ENCODE measurements at regions not wholly inside any gene's neighbourhood (a gene's known extent, or its start where the extent isn't known, plus 50 kb on each side); places are given as distances from the start of the nearest gene placed in this dataset.
"Not testable (repeated sequence)": the region's sequence is repeated elsewhere in the genome, so short reads cannot be mapped to it uniquely, and the experiment has no call there.

DNA sequence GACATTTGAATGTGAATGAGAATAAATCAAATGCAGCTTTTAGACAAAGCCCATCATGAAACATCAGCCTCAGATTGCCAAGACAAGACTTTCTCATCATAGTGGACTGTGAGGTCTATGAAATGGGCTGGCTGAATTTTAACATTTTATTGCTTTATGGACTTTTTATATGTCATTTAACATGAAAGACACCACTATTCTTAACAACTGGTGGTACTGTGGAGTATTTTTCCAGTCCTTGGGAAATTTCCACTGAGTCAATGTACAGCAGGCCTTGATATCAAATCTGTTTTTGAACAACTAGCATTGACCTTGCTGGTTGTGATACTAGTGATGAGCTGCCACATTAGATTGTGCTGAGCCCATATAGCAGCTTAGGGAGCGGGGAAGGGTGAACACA, 326.6 kb upstream of the CITED2 start:
- ChIA-PET POLR2A (interaction anchor here (0.7 kb wide), 1 partner anchor 1315 kb away, joined by 3 read pairs; no protein-coding TSS in a partner anchor), CTCF (interaction anchor here (0.7 kb wide), 1 partner anchor 324 kb away, joined by 3 read pairs; no protein-coding TSS in a partner anchor)
- no peaks in the 10 kb centered on the region for H3K36me3 Mint-ChIP-seq (ENCODE audit: insufficient read depth, unreplicated experiment)
- H3K4me1 Mint-ChIP-seq (ENCODE audit: insufficient read depth, unreplicated experiment) = peaks cover 19% of the 10 kb centered on the region
- no peak overlapping the region for H3K27ac Mint-ChIP-seq (ENCODE audit: low read depth, unreplicated experiment)
- BruUV-seq (replicated peaks) = no TSS peak
- no peaks in the 10 kb centered on the region for H3K9me3 Mint-ChIP-seq (ENCODE audit: unreplicated experiment)
- H3K4me3 Mint-ChIP-seq (ENCODE audit: unreplicated experiment) = no peak overlapping the region
- DNase-seq (ENCODE audit: unreplicated experiment) = no peak
- intact Hi-C loops (cut with micrococcal nuclease) = no loop called here
- TF ChIP-seq, protein P1, sequence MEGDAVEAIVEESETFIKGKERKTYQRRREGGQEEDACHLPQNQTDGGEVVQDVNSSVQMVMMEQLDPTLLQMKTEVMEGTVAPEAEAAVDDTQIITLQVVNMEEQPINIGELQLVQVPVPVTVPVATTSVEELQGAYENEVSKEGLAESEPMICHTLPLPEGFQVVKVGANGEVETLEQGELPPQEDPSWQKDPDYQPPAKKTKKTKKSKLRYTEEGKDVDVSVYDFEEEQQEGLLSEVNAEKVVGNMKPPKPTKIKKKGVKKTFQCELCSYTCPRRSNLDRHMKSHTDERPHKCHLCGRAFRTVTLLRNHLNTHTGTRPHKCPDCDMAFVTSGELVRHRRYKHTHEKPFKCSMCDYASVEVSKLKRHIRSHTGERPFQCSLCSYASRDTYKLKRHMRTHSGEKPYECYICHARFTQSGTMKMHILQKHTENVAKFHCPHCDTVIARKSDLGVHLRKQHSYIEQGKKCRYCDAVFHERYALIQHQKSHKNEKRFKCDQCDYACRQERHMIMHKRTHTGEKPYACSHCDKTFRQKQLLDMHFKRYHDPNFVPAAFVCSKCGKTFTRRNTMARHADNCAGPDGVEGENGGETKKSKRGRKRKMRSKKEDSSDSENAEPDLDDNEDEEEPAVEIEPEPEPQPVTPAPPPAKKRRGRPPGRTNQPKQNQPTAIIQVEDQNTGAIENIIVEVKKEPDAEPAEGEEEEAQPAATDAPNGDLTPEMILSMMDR (IDR thresholded peaks at IDR 0.05; ENCODE audit: unreplicated experiment) = no peak
- no peaks in the 10 kb centered on the region for H3K27me3 Mint-ChIP-seq (ENCODE audit: insufficient read depth, unreplicated experiment)

DNA sequence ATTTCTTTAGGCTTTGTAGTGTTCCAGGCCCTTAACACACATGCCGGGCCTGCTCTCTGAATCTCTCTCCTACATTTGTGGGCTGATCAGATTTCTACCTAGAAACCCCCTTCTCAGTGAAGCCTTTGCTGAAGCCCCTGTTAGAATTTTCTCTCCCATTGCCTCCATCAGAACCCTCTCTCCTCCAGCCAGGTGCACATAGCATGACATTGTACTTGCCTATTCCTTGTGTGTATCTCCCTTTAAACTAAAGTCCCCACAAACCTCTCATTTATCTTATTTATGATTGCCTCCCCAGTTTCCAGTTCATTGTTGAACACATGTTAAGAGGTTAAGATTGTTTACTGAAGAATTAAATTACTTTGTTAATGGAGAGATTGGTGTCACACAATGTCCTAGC, 325.5 kb upstream of the CITED2 start:
- no peak for DNase-seq (ENCODE audit: unreplicated experiment)
- Mint-ChIP-seq H3K27ac (ENCODE audit: low read depth, unreplicated experiment) (peak overlapping the region; percentile 81), H3K4me1 (ENCODE audit: insufficient read depth, unreplicated experiment) (peaks cover 19% of the 10 kb centered on the region), H3K27me3 (ENCODE audit: insufficient read depth, unreplicated experiment) (no peaks in the 10 kb centered on the region), H3K36me3 (ENCODE audit: insufficient read depth, unreplicated experiment) (no peaks in the 10 kb centered on the region), H3K4me3 (ENCODE audit: unreplicated experiment) (no peak overlapping the region), H3K9me3 (ENCODE audit: unreplicated experiment) (no peaks in the 10 kb centered on the region)
- BruUV-seq (replicated peaks) = no TSS peak
- POLR2A ChIA-PET = interaction anchor here (1.2 to 2.6 kb wide), 8 partner anchors 9 to 326 kb away, joined by 3 to 36 read pairs (median 8); partner anchors contain the start of gene CITED2
- TF ChIP-seq, protein P1 (IDR thresholded peaks at IDR 0.05; ENCODE audit: unreplicated experiment) = no peak
- CTCF ChIA-PET = interaction anchor here (0.6 kb wide), 1 partner anchor 315 kb away, joined by 3 read pairs; no protein-coding TSS in a partner anchor
- intact Hi-C loops (cut with micrococcal nuclease) = loop anchor here (2.0 kb wide), 1 partner anchor 323 kb away; no protein-coding TSS in a partner anchor

- peak; percentile 80 for DNase-seq (ENCODE audit: unreplicated experiment)
- TF ChIP-seq, protein P1 (IDR thresholded peaks at IDR 0.05; ENCODE audit: unreplicated experiment) = no peak
- ChIA-PET CTCF (interaction anchor here (0.6 to 0.7 kb wide), 4 partner anchors 62 to 321 kb away, joined by 3 to 4 read pairs (median 3); no protein-coding TSS in a partner anchor), POLR2A (interaction anchor here (0.7 to 2.6 kb wide), 12 partner anchors 8 to 408 kb away, joined by 3 to 36 read pairs (median 5); partner anchors contain the start of gene CITED2)
- intact Hi-C loops (cut with micrococcal nuclease) = loop anchor here (2.0 kb wide), 1 partner anchor 323 kb away; no protein-coding TSS in a partner anchor
- Mint-ChIP-seq H3K36me3 (ENCODE audit: insufficient read depth, unreplicated experiment) (no peaks in the 10 kb centered on the region), H3K27ac (ENCODE audit: low read depth, unreplicated experiment) (peak overlapping the region; percentile 81), H3K4me1 (ENCODE audit: insufficient read depth, unreplicated experiment) (peaks cover 19% of the 10 kb centered on the region), H3K27me3 (ENCODE audit: insufficient read depth, unreplicated experiment) (no peaks in the 10 kb centered on the region), H3K4me3 (ENCODE audit: unreplicated experiment) (peak overlapping the region; percentile 19), H3K9me3 (ENCODE audit: unreplicated experiment) (no peaks in the 10 kb centered on the region)
- BruUV-seq (replicated peaks) = no TSS peak
These were observed 324.9 kb upstream of the CITED2 start for GRCh38 chr6:139699335-139699734.

DNA sequence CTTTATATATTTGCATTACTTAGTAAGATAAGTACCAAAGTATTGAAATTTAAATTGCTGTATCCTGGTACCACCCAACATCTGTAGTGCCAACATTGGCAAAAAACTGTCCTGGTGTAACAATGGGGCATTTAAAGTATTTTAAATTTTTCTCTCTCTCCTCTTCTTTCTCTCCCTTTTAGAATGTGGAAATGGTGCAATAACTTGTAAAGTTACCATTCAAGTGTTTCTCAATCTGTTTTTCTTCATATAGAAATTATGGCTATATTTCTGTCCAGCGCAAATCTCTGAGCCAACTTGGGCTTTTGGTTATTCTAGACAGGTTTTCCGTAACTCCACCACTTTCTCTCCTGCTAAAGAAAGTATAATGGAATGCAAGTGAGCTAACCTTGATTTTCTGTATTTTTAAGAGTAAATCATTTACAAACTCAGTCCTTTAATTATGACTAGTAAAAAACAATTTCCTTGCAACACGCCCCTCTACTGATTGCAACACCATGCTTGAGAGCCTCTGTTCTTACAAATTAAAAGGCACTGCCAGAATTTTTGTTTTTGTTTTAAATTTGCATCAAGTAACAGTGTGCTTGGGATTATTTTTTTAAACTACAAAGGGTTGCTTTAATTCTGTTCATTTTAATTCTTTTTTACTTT, 324.2 kb upstream of the CITED2 start:
- intact Hi-C loops (cut with micrococcal nuclease) = loop anchor here (2.0 kb wide), 1 partner anchor 322 kb away; no protein-coding TSS in a partner anchor
- POLR2A ChIA-PET = interaction anchor here (0.7 to 2.6 kb wide), 14 partner anchors 8 to 407 kb away, joined by 3 to 36 read pairs (median 5); partner anchors contain the start of gene CITED2
- CTCF ChIA-PET = interaction anchor here (0.7 kb wide), 3 partner anchors 63 to 320 kb away, joined by 3 to 4 read pairs (median 3); no protein-coding TSS in a partner anchor
- H3K36me3 Mint-ChIP-seq (ENCODE audit: insufficient read depth, unreplicated experiment) = no peaks in the 10 kb centered on the region
- TF ChIP-seq, protein P1 (IDR thresholded peaks at IDR 0.05; ENCODE audit: unreplicated experiment) = no peak
- no TSS peak for BruUV-seq (replicated peaks)
- H3K4me1 Mint-ChIP-seq (ENCODE audit: insufficient read depth, unreplicated experiment) = peaks cover 19% of the 10 kb centered on the region
- H3K27me3 Mint-ChIP-seq (ENCODE audit: insufficient read depth, unreplicated experiment) = no peaks in the 10 kb centered on the region
- H3K4me3 Mint-ChIP-seq (ENCODE audit: unreplicated experiment) = peak overlapping the region; percentile 24
- no peaks in the 10 kb centered on the region for H3K9me3 Mint-ChIP-seq (ENCODE audit: unreplicated experiment)
- peak; percentile 62 for DNase-seq (ENCODE audit: unreplicated experiment)
- H3K27ac Mint-ChIP-seq (ENCODE audit: low read depth, unreplicated experiment) = peak overlapping the region; percentile 81

- POLR2A ChIA-PET = interaction anchor here (0.7 to 2.6 kb wide), 5 partner anchors 11 to 328 kb away, joined by 3 to 36 read pairs (median 5); partner anchors contain the start of gene CITED2
- peaks cover 25% of the 10 kb centered on the region for H3K4me1 Mint-ChIP-seq (ENCODE audit: insufficient read depth, unreplicated experiment)
- not testable (repeated sequence) for BruUV-seq (replicated peaks); H3K27ac Mint-ChIP-seq (ENCODE audit: low read depth, unreplicated experiment); H3K9me3 Mint-ChIP-seq (ENCODE audit: unreplicated experiment); H3K27me3 Mint-ChIP-seq (ENCODE audit: insufficient read depth, unreplicated experiment); DNase-seq (ENCODE audit: unreplicated experiment); H3K4me3 Mint-ChIP-seq (ENCODE audit: unreplicated experiment); H3K36me3 Mint-ChIP-seq (ENCODE audit: insufficient read depth, unreplicated experiment)
- intact Hi-C loops (cut with micrococcal nuclease) = loop anchor here (2.0 kb wide), 1 partner anchor 321 kb away; no protein-coding TSS in a partner anchor
- CTCF ChIA-PET = interaction anchor here (0.7 kb wide), 1 partner anchor 91 kb away, joined by 3 read pairs; no protein-coding TSS in a partner anchor
These were observed 323.4 kb upstream of the CITED2 start for GRCh38 chr6:139697856-139698255.

GRCh38 chr6:139696991-139697390, 322.5 kb upstream of the CITED2 start:
- BruUV-seq (replicated peaks); POLR2A ChIA-PET; CTCF ChIA-PET; DNase-seq (ENCODE audit: unreplicated experiment); H3K27me3 Mint-ChIP-seq (ENCODE audit: insufficient read depth, unreplicated experiment); H3K4me3 Mint-ChIP-seq (ENCODE audit: unreplicated experiment); H3K27ac Mint-ChIP-seq (ENCODE audit: low read depth, unreplicated experiment); H3K36me3 Mint-ChIP-seq (ENCODE audit: insufficient read depth, unreplicated experiment); H3K9me3 Mint-ChIP-seq (ENCODE audit: unreplicated experiment); intact Hi-C loops (cut with micrococcal nuclease): not testable (repeated sequence)
- peaks cover 25% of the 10 kb centered on the region for H3K4me1 Mint-ChIP-seq (ENCODE audit: insufficient read depth, unreplicated experiment)

Data from MCF 10A (cell line).